Adrenal gland (tissue), 5 donors: ENCODE measurements at regions not wholly inside any gene's neighbourhood (a gene's known extent, or its start where the extent isn't known, plus 50 kb on each side); places are given as distances from the start of the nearest gene placed in this dataset.

Experiments
- POLR2A ChIP-seq, 2 donors: fragments of 450-650 bp; IDR thresholded peaks; one replicate each; pipeline ENCODE4 v1.6.1; 2017; ENCODE audit warnings: antibody characterized with exemption in 2 of 2, mild to moderate bottlenecking in 2 of 2, moderate library complexity in 1 of 2
- TF ChIP-seq, protein P1 (sequence below), 6 experiments: fragments of 450-650 bp in 4 of 6; fragments of 200-600 bp in 2 of 6; sonication (generic) in 1 of 6; IDR thresholded peaks; 1 replicate in 5 of 6; 2 replicates in 1 of 6; pipeline versions ENCODE4 v1.5.1 to v1.8.0; 2016 to 2021; ENCODE audit warnings: antibody characterized with exemption in 6 of 6, mild to moderate bottlenecking in 2 of 6, moderate library complexity in 1 of 6
- donor health status: DM: no; HTN: no; CAD: no.

DNA sequence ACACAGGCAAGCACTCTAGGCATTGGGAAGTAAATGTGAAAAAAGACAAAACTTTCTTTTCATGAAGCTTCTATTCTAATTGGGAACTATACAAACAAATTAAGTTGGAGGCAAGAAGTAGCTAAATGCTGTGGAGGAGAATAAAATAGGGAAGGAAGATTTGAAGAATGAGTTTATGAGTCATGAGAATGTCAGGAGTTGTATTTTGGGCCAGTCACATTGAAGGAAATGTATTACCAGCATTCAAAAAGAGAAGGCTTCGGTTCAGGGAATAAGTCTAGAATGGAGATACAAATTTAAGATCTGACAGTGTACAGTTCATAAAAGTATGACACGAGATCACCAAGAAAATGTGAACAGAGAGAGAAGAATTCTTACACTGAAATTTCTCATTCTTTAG is 666.5 kb downstream of the ADCYAP1 start:
- TF ChIP-seq, protein P1, sequence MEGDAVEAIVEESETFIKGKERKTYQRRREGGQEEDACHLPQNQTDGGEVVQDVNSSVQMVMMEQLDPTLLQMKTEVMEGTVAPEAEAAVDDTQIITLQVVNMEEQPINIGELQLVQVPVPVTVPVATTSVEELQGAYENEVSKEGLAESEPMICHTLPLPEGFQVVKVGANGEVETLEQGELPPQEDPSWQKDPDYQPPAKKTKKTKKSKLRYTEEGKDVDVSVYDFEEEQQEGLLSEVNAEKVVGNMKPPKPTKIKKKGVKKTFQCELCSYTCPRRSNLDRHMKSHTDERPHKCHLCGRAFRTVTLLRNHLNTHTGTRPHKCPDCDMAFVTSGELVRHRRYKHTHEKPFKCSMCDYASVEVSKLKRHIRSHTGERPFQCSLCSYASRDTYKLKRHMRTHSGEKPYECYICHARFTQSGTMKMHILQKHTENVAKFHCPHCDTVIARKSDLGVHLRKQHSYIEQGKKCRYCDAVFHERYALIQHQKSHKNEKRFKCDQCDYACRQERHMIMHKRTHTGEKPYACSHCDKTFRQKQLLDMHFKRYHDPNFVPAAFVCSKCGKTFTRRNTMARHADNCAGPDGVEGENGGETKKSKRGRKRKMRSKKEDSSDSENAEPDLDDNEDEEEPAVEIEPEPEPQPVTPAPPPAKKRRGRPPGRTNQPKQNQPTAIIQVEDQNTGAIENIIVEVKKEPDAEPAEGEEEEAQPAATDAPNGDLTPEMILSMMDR (IDR thresholded peaks at IDR 0.05), result no peak
- no peak for TF ChIP-seq POLR2A (IDR thresholded peaks at IDR 0.05)
